ENCODE measurements at regions not wholly inside any gene's neighbourhood (a gene's known extent, or its start where the extent isn't known, plus 50 kb on each side); places are given as distances from the start of the nearest gene placed in this dataset.
A peak's percentile ranks its signal among the peaks of the same experiment; 100 is the strongest.

GRCh38 chr2:34308140-34308539 lies 709.0 kb upstream of the FAM98A start:
- TF ChIP-seq POLR2AphosphoS5 (IDR thresholded peaks at IDR 0.05; ENCODE audit: low read depth, low read length), result no peak
- TF ChIP-seq TAF1 (IDR thresholded peaks at IDR 0.05; ENCODE audit: borderline replicate concordance, low read depth, low read length), result no peak
- no peak for TF ChIP-seq POLR2A (IDR thresholded peaks at IDR 0.05; ENCODE audit: low read depth, low read length)
- DNase-seq (ENCODE audit: insufficient read length) (no peak), FAIRE-seq (no peak)

GRCh38 chr2:34307636-34308035 lies 708.5 kb upstream of the FAM98A start:
- no peak for TF ChIP-seq TAF1 (IDR thresholded peaks at IDR 0.05; ENCODE audit: borderline replicate concordance, low read depth, low read length)
- TF ChIP-seq POLR2A (IDR thresholded peaks at IDR 0.05; ENCODE audit: low read depth, low read length), result no peak
- no peak for TF ChIP-seq POLR2AphosphoS5 (IDR thresholded peaks at IDR 0.05; ENCODE audit: low read depth, low read length)
- DNase-seq (ENCODE audit: insufficient read length) (no peak), FAIRE-seq (no peak)

GRCh38 chr2:34306745-34307144 lies 707.6 kb upstream of the FAM98A start:
- TF ChIP-seq POLR2AphosphoS5 (IDR thresholded peaks at IDR 0.05; ENCODE audit: low read depth, low read length) (no peak), POLR2A (IDR thresholded peaks at IDR 0.05; ENCODE audit: low read depth, low read length) (no peak), TAF1 (IDR thresholded peaks at IDR 0.05; ENCODE audit: borderline replicate concordance, low read depth, low read length) (no peak)
- DNase-seq (ENCODE audit: insufficient read length) (no peak), FAIRE-seq (no peak)

- no peak for FAIRE-seq
- DNase-seq (ENCODE audit: insufficient read length), result no peak
- TF ChIP-seq TAF1 (IDR thresholded peaks at IDR 0.05; ENCODE audit: borderline replicate concordance, low read depth, low read length) (no peak), POLR2AphosphoS5 (IDR thresholded peaks at IDR 0.05; ENCODE audit: low read depth, low read length) (no peak), POLR2A (IDR thresholded peaks at IDR 0.05; ENCODE audit: low read depth, low read length) (no peak)
Measured at GRCh38 chr2:34305587-34305986, 706.5 kb upstream of the FAM98A start.

- DNase-seq (ENCODE audit: insufficient read length) (no peak), FAIRE-seq (no peak)
- TF ChIP-seq POLR2A (IDR thresholded peaks at IDR 0.05; ENCODE audit: low read depth, low read length), result no peak
Measured at GRCh38 chr2:34294961-34295360, 695.9 kb upstream of the FAM98A start.

GRCh38 chr2:34291076-34291475 lies 692.0 kb upstream of the FAM98A start:
- FAIRE-seq (peak; percentile 17), DNase-seq (ENCODE audit: insufficient read length) (no peak)
- TF ChIP-seq TAF1 (IDR thresholded peaks at IDR 0.05; ENCODE audit: borderline replicate concordance, low read depth, low read length) (no peak), POLR2AphosphoS5 (IDR thresholded peaks at IDR 0.05; ENCODE audit: low read depth, low read length) (no peak), POLR2A (IDR thresholded peaks at IDR 0.05; ENCODE audit: low read depth, low read length) (no peak)

GRCh38 chr2:34288016-34288415 lies 688.9 kb upstream of the FAM98A start:
- FAIRE-seq (no peak), DNase-seq (ENCODE audit: insufficient read length) (no peak)
- TF ChIP-seq POLR2AphosphoS5 (IDR thresholded peaks at IDR 0.05; ENCODE audit: low read depth, low read length) (no peak), POLR2A (IDR thresholded peaks at IDR 0.05; ENCODE audit: low read depth, low read length) (no peak), TAF1 (IDR thresholded peaks at IDR 0.05; ENCODE audit: borderline replicate concordance, low read depth, low read length) (no peak)

GRCh38 chr2:34280606-34281005 lies 681.5 kb upstream of the FAM98A start:
- no peak for TF ChIP-seq POLR2A (IDR thresholded peaks at IDR 0.05; ENCODE audit: low read depth, low read length)
- no peak for TF ChIP-seq POLR2AphosphoS5 (IDR thresholded peaks at IDR 0.05; ENCODE audit: low read depth, low read length)
- TF ChIP-seq TAF1 (IDR thresholded peaks at IDR 0.05; ENCODE audit: borderline replicate concordance, low read depth, low read length), result no peak
- no peak for DNase-seq (ENCODE audit: insufficient read length)
- FAIRE-seq, result no peak

GRCh38 chr2:34266908-34267697 lies 668.0 kb upstream of the FAM98A start:
- FAIRE-seq (peak; percentile 77), DNase-seq (ENCODE audit: insufficient read length) (no peak)
- TF ChIP-seq POLR2AphosphoS5 (IDR thresholded peaks at IDR 0.05; ENCODE audit: low read depth, low read length), result no peak
- no peak for TF ChIP-seq POLR2A (IDR thresholded peaks at IDR 0.05; ENCODE audit: low read depth, low read length)
- TF ChIP-seq TAF1 (IDR thresholded peaks at IDR 0.05; ENCODE audit: borderline replicate concordance, low read depth, low read length), result no peak

GRCh38 chr2:34261701-34262100 lies 662.6 kb upstream of the FAM98A start:
- no peak for DNase-seq (ENCODE audit: insufficient read length)
- no peak for FAIRE-seq

GRCh38 chr2:34254272-34254878 lies 655.3 kb upstream of the FAM98A start:
- DNase-seq (ENCODE audit: insufficient read length) (no peak), FAIRE-seq (no peak)
- TF ChIP-seq POLR2A (IDR thresholded peaks at IDR 0.05; ENCODE audit: low read depth, low read length) (no peak), TAF1 (IDR thresholded peaks at IDR 0.05; ENCODE audit: borderline replicate concordance, low read depth, low read length) (no peak), POLR2AphosphoS5 (IDR thresholded peaks at IDR 0.05; ENCODE audit: low read depth, low read length) (no peak)

More at GRCh38 chr2:34261701-34262100, 662.6 kb upstream of the FAM98A start:
- TF ChIP-seq TAF1 (IDR thresholded peaks at IDR 0.05; ENCODE audit: borderline replicate concordance, low read depth, low read length) (no peak), POLR2AphosphoS5 (IDR thresholded peaks at IDR 0.05; ENCODE audit: low read depth, low read length) (no peak), POLR2A (IDR thresholded peaks at IDR 0.05; ENCODE audit: low read depth, low read length) (no peak)

- DNase-seq (ENCODE audit: insufficient read length) (no peak), FAIRE-seq (no peak)
- TF ChIP-seq TAF1 (IDR thresholded peaks at IDR 0.05; ENCODE audit: borderline replicate concordance, low read depth, low read length) (no peak), POLR2A (IDR thresholded peaks at IDR 0.05; ENCODE audit: low read depth, low read length) (no peak), POLR2AphosphoS5 (IDR thresholded peaks at IDR 0.05; ENCODE audit: low read depth, low read length) (no peak)
Measured at GRCh38 chr2:34252111-34252510, 653.0 kb upstream of the FAM98A start.
